GM13977 (cell line): ENCODE measurements at regions not wholly inside any gene's neighbourhood (a gene's known extent, or its start where the extent isn't known, plus 50 kb on each side); places are given as distances from the start of the nearest gene placed in this dataset.

Experiments
- DNase-seq: peaks from one replicate; pipeline ENCODE4 v3.0.0; 2012; ENCODE audit warnings: low spot score
- CTCF ChIP-seq: IDR thresholded peaks from 2 replicates; pipeline ENCODE4 v1.5.1; 2012; ENCODE audit warnings: mild to moderate bottlenecking, control low read depth; ENCODE audit not compliant: insufficient read depth; ENCODE audit errors: extremely low read depth, missing control alignments
- in situ Hi-C: fragments of 300-500 bp; cut with MboI; formaldehyde crosslinking; loops from one replicate; pipeline ENCODE4 v1.12.0; 2022; ENCODE audit warnings: low sequenced_read_pairs, low pct_unique_long_range_greater_than_20kb, mixed read lengths, inconsistent platforms; ENCODE audit not compliant: unreplicated experiment

- in situ Hi-C loops: no loop called here
- DNase-seq: no peak
- no peak for TF ChIP-seq CTCF
Observed at GRCh38 chr4:65738134-65738533, 67.8 kb upstream of the EPHA5 start.

GRCh38 chr4:65737672-65738071 is 67.4 kb upstream of the EPHA5 start:
- no peak for DNase-seq
- TF ChIP-seq CTCF: no peak
- in situ Hi-C loops: no loop called here

GRCh38 chr4:65724973-65725372 is 54.7 kb upstream of the EPHA5 start:
- in situ Hi-C loops: no loop called here
- no peak for DNase-seq
- no peak for TF ChIP-seq CTCF
